ENCODE measurements at regions not wholly inside any gene's neighbourhood (a gene's known extent, or its start where the extent isn't known, plus 50 kb on each side); places are given as distances from the start of the nearest gene placed in this dataset.

DNA sequence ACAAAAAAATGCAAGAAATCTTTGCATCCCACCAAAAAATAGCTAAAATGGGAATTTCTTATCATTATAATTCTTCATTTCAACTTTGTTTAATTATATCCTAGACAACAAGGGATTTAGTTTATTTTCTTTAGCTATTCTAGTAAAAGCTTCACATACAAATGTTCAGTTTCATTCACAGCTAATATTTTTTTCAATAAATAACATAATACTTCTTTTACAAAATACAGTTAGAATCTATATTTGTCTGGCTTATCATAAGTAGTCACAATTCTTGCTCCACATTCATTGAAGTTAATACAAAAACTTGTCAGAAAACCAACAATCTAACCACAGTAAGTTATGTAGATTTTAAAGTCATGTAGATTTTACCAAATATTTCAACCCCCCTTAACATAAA lies 414.4 kb downstream of the FAT4 start:
- no peak overlapping the region for H3K4me3 ChIP-seq
- H3K27ac ChIP-seq: no peak overlapping the region
- no peak for TF ChIP-seq CTCF (IDR thresholded peaks at IDR 0.05)
- TF ChIP-seq POLR2AphosphoS5 (IDR thresholded peaks at IDR 0.05): no peak
- TF ChIP-seq POLR2A (IDR thresholded peaks at IDR 0.05): no peak
- TF ChIP-seq EP300 (IDR thresholded peaks at IDR 0.05): no peak
- no peaks in the 10 kb centered on the region for H3K27me3 ChIP-seq
- no peak for ATAC-seq
- no peaks in the 10 kb centered on the region for H3K4me1 ChIP-seq
- H3K9me3 ChIP-seq: no peaks in the 10 kb centered on the region
- H3K36me3 ChIP-seq: no peaks in the 10 kb centered on the region

DNA sequence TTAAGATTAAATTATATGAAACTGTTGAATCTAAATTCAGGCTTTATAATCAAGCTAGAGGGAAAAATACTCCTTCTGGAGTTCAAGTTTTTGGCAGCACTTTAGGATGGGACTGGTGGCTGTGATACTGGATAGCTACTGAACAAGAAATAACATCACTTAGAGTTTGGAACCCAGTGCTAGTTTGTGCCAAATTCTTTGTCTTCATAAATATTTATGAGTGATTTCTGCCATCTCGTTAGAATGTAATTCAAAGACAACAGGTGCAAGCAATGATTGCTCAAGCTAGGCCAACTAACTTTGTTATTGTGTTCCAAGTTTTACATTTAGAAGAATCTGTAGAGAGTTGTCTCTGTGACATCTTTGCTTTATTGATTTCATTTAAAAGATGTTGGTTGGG lies 417.9 kb downstream of the FAT4 start:
- 56 to 73% methylated on average over 1 of the region's 1 CpG for WGBS, 2 donors (ENCODE audit: low coverage in 1 of 2)
- TF ChIP-seq POLR2AphosphoS5 (IDR thresholded peaks at IDR 0.05): no peak
- no peak for TF ChIP-seq CTCF (IDR thresholded peaks at IDR 0.05)
- no peak for TF ChIP-seq EP300 (IDR thresholded peaks at IDR 0.05)
- H3K9me3 ChIP-seq: no peaks in the 10 kb centered on the region
- no peaks in the 10 kb centered on the region for H3K36me3 ChIP-seq
- no peak for ATAC-seq
- no peak overlapping the region for H3K27ac ChIP-seq
- H3K4me1 ChIP-seq: no peaks in the 10 kb centered on the region
- no peaks in the 10 kb centered on the region for H3K27me3 ChIP-seq
- no peak overlapping the region for H3K4me3 ChIP-seq

DNA sequence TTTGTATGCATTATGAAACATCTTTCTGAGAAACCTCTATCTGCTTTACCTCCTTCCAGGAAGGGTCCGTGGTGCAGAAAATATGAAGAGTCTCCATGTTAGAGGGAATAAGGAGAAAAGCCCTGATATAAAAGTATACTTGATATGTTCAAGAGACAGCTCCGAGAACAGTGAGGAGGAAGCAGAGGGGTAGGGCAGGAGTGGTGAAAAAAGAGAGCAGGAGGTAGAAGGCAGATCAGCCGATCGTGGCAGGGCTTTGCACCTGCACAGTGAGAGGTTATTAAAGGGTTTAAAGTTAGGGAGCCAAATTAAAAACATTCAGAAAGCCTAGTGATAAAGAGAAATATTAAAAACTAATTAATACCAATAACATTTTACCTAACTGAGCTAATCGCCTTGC lies 419.7 kb downstream of the FAT4 start:
- H3K27ac ChIP-seq: no peak overlapping the region
- 68 to 90% methylated on average over 2 to 5 of the region's 5 CpGs for WGBS, 2 donors (ENCODE audit: low coverage in 1 of 2)
- no peaks in the 10 kb centered on the region for H3K36me3 ChIP-seq

GRCh38 chr4:125735102-125735501 lies 420.3 kb downstream of the FAT4 start:
- no peaks in the 10 kb centered on the region for H3K36me3 ChIP-seq
- peak; percentile 79 for ATAC-seq
- 20 to 45% methylated on average over 4 of the region's 4 CpGs for WGBS, 2 donors (ENCODE audit: low coverage in 1 of 2)

More for the DNA sequence above, 419.7 kb downstream of the FAT4 start:
- Histone ChIP-seq H3K9me3 (no peaks in the 10 kb centered on the region), H3K4me3 (no peak overlapping the region), H3K4me1 (no peaks in the 10 kb centered on the region), H3K27me3 (no peaks in the 10 kb centered on the region)
- no peak for ATAC-seq
- TF ChIP-seq POLR2A (IDR thresholded peaks at IDR 0.05) (no peak), POLR2AphosphoS5 (IDR thresholded peaks at IDR 0.05) (no peak), CTCF (IDR thresholded peaks at IDR 0.05) (no peak), EP300 (IDR thresholded peaks at IDR 0.05) (no peak)

GRCh38 chr4:125736057-125736456 lies 421.3 kb downstream of the FAT4 start:
- ATAC-seq: no peak
- Histone ChIP-seq H3K9me3 (no peaks in the 10 kb centered on the region), H3K27ac (no peak overlapping the region), H3K4me3 (no peak overlapping the region), H3K4me1 (no peaks in the 10 kb centered on the region), H3K27me3 (no peaks in the 10 kb centered on the region), H3K36me3 (no peaks in the 10 kb centered on the region)
- 60 to 86% methylated on average over 1 of the region's 1 CpG for WGBS, 2 donors (ENCODE audit: low coverage in 1 of 2)
- no peak for TF ChIP-seq POLR2A (IDR thresholded peaks at IDR 0.05)
- no peak for TF ChIP-seq EP300 (IDR thresholded peaks at IDR 0.05)
- no peak for TF ChIP-seq CTCF (IDR thresholded peaks at IDR 0.05)
- TF ChIP-seq POLR2AphosphoS5 (IDR thresholded peaks at IDR 0.05): no peak

More at GRCh38 chr4:125735102-125735501, 420.3 kb downstream of the FAT4 start:
- TF ChIP-seq CTCF (IDR thresholded peaks at IDR 0.05) (no peak), POLR2AphosphoS5 (IDR thresholded peaks at IDR 0.05) (no peak), EP300 (IDR thresholded peaks at IDR 0.05) (no peak), POLR2A (IDR thresholded peaks at IDR 0.05) (no peak)
- no peaks in the 10 kb centered on the region for H3K4me1 ChIP-seq
- no peak overlapping the region for H3K27ac ChIP-seq
- no peak overlapping the region for H3K4me3 ChIP-seq
- no peaks in the 10 kb centered on the region for H3K9me3 ChIP-seq
- no peaks in the 10 kb centered on the region for H3K27me3 ChIP-seq
